ENCODE measurements at regions not wholly inside any gene's neighbourhood (a gene's known extent, or its start where the extent isn't known, plus 50 kb on each side); places are given as distances from the start of the nearest gene placed in this dataset.

DNA sequence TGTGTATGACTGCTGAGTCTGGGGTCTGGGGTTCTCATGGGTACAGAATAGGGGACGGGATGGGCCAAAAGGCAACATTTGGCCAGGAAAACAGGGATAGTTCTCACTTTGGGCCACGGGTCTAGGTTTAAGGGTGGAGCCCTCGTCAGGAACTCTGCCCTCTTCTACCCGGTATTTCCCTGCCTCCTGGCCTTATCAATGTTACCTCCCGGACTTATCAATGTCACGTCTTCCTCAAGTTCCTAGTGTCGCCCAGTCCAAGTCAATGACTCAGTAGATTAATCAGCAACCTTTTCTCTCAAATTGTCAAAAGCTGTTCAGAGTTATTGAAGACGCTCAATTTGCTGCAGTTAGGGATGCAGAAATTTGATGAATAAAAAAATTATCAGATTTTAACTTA, 234.8 kb downstream of the B3GLCT start:
- TF ChIP-seq MAFK (IDR thresholded peaks at IDR 0.05; ENCODE audit: low read depth, low read length) (no peak), GTF2F1 (IDR thresholded peaks at IDR 0.05; ENCODE audit: borderline replicate concordance, low read depth, low read length) (no peak), JUN (IDR thresholded peaks at IDR 0.05; ENCODE audit: low read depth, low read length) (no peak), SRF (IDR thresholded peaks at IDR 0.05; ENCODE audit: low read depth, low read length) (no peak), HDAC2 (IDR thresholded peaks at IDR 0.05; ENCODE audit: borderline replicate concordance in 1 of 2, low read depth in 2 of 2, low read length in 2 of 2) (no peak), POU5F1 (IDR thresholded peaks at IDR 0.05; ENCODE audit: low read depth, low read length) (no peak), ASH2L (IDR thresholded peaks at IDR 0.05; ENCODE audit: low read length) (no peak), ZNF274 (IDR thresholded peaks at IDR 0.05; ENCODE audit: borderline replicate concordance, extremely low read depth, low read length) (no peak)
- TF ChIP-seq, protein P1, sequence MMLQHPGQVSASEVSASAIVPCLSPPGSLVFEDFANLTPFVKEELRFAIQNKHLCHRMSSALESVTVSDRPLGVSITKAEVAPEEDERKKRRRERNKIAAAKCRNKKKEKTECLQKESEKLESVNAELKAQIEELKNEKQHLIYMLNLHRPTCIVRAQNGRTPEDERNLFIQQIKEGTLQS (IDR thresholded peaks at IDR 0.05; ENCODE audit: insufficient read depth, low read depth, low read length), result no peak
- Histone ChIP-seq H3K4me3 (ENCODE audit: extremely low read depth in 1 of 4, insufficient read depth in 2 of 4, low read depth in 3 of 4, low read length in 4 of 4) (no peak overlapping the region), H4K8ac (ENCODE audit: extremely low read depth, insufficient read depth, low read length) (no peak overlapping the region), H3K18ac (ENCODE audit: extremely low read depth, low read length) (no peak overlapping the region), H4K20me1 (replicated peaks in 1 of 2; ENCODE audit: control insufficient read depth in 1 of 2, insufficient read depth in 2 of 2, low read length in 2 of 2) (no peaks in the 10 kb centered on the region), H3K23me2 (ENCODE audit: low read depth, low read length) (no peaks in the 10 kb centered on the region), H3K27me3 (replicated peaks in 1 of 4; ENCODE audit: control insufficient read depth in 3 of 4, extremely low read depth in 1 of 4, insufficient read depth in 3 of 4, low read length in 3 of 4) (no peaks in the 10 kb centered on the region), H3K23ac (ENCODE audit: insufficient read length) (no peak overlapping the region), H4K5ac (ENCODE audit: insufficient read length, low read depth, low read length) (no peak overlapping the region), H2BK20ac (ENCODE audit: low read length) (no peak overlapping the region), H2BK15ac (ENCODE audit: low read length) (no peak overlapping the region), H3K4me2 (ENCODE audit: insufficient read depth in 1 of 2, low read depth in 2 of 2, low read length in 2 of 2) (no peak overlapping the region), H3K79me2 (ENCODE audit: control insufficient read depth in 1 of 2, insufficient read depth in 2 of 2, low read length in 2 of 2) (no peaks in the 10 kb centered on the region), H3K9me3 (ENCODE audit: insufficient read depth in 2 of 2, low read depth in 1 of 2, low read length in 1 of 2) (0 out of 4 replicates have a peak, but pooled peaks cover 0 to 2% of the 10 kb centered on the region in 2 experiments), H3K36me3 (ENCODE audit: control insufficient read depth in 2 of 4, insufficient read depth in 4 of 4, low read length in 3 of 4) (no peaks in the 10 kb centered on the region), H3K79me1 (ENCODE audit: low read depth, low read length) (no peaks in the 10 kb centered on the region), H3K27ac (ENCODE audit: low read depth, low read length) (no peak overlapping the region), H2AFZ (ENCODE audit: low read length) (no peak overlapping the region), H2BK5ac (ENCODE audit: low read depth, low read length) (no peak overlapping the region), H4K91ac (replicated peaks; ENCODE audit: insufficient read length, low read length) (no peak overlapping the region), H3K56ac (replicated peaks; ENCODE audit: insufficient read length, low read depth, low read length) (no peak overlapping the region), H3K4me1 (replicated peaks in 1 of 4; ENCODE audit: control insufficient read depth in 3 of 4, insufficient read depth in 4 of 4, low read length in 3 of 4) (peaks cover 0 to 2% (median 0%) of the 10 kb centered on the region in 4 experiments; a peak in 1 of 7 replicates), H2BK120ac (replicated peaks; ENCODE audit: low read depth, low read length) (no peak overlapping the region), H3K14ac (ENCODE audit: insufficient read length) (no peak overlapping the region), H2AK5ac (ENCODE audit: low read depth, low read length) (no peak overlapping the region), H3K9ac (replicated peaks in 1 of 4; ENCODE audit: extremely low read depth in 1 of 4, low read depth in 3 of 4, low read length in 3 of 4) (no peak overlapping the region), H2BK12ac (ENCODE audit: low read depth, low read length) (no peak overlapping the region), H3K4ac (replicated peaks; ENCODE audit: insufficient read length, low read depth, low read length) (no peak overlapping the region)
- WGBS, 2 experiments (ENCODE audit: extremely low coverage in 1 of 2, insufficient coverage in 1 of 2, insufficient read length in 1 of 2, insufficient replicate concordance in 2 of 2, low coverage in 1 of 2, low lambda C conversion rate in 2 of 2, missing lambda C conversion rate in 1 of 2), result 90% methylated on average over 8 of the region's 8 CpGs; no CpG with 5 or more reads in 1 of the 2 experiments
- DNase-seq (ENCODE audit: low read depth in 1 of 2, low spot score in 2 of 2), result no peak
- CTCF ChIA-PET (ENCODE audit: partially characterized antibody), result interaction anchor here (0.6 to 1.7 kb wide), 9 partner anchors 10 to 313 kb away, joined by 3 to 5 read pairs (median 4); partner anchors contain the start of gene RXFP2
- no peak for FAIRE-seq
- POLR2A ChIA-PET (ENCODE audit: partially characterized antibody), result no interaction called here
